Right atrium auricular region (tissue), 2 donors: ENCODE measurements at regions not wholly inside any gene's neighbourhood (a gene's known extent, or its start where the extent isn't known, plus 50 kb on each side); places are given as distances from the start of the nearest gene placed in this dataset.

ENCODE experiments used
- DNase-seq: peaks from one replicate; pipeline ENCODE4 v3.0.0-alpha.2; 2019; ENCODE audit warnings: low spot score
- H3K27ac ChIP-seq, 2 donors: fragments of 200-600 bp; sonication (generic); 1 replicate in 1 of 2; 2 replicates in 1 of 2; pipeline ENCODE4 v1.5.1; 2016 to 2019
- H3K27me3 ChIP-seq, 2 donors: fragments of 200-600 bp; sonication (generic); one replicate each; pipeline versions ENCODE4 v1.5.1 to v1.6.0; 2017 to 2019
- H3K36me3 ChIP-seq: fragments of 200-600 bp; sonication (generic); one replicate; pipeline ENCODE4 v1.5.1; 2016
- H3K4me1 ChIP-seq, 2 donors: fragments of 200-600 bp; sonication (generic); one replicate each; pipeline versions ENCODE4 v1.5.1 to v1.6.0; 2017 to 2019
- H3K4me3 ChIP-seq, 2 donors: fragments of 200-600 bp; sonication (generic); 1 replicate in 1 of 2; 2 replicates in 1 of 2; pipeline ENCODE4 v1.5.1; 2017 to 2019; ENCODE audit warnings: mild to moderate bottlenecking in 1 of 2, moderate library complexity in 1 of 2
- H3K9me3 ChIP-seq, 2 donors: fragments of 200-600 bp; sonication (generic); one replicate each; pipeline ENCODE4 v1.5.1; 2019
- CTCF ChIP-seq, 2 donors: fragments of 200-600 bp; sonication (generic); IDR thresholded peaks; one replicate each; pipeline ENCODE4 v1.5.1; 2019; ENCODE audit warnings: antibody characterized with exemption in 2 of 2

GRCh38 chr1:29806646-29807319 lies 570.5 kb downstream of the PTPRU start:
- Histone ChIP-seq H3K27me3 (no peaks in the 10 kb centered on the region), H3K27ac (no peak overlapping the region)
- no peak for TF ChIP-seq CTCF (IDR thresholded peaks at IDR 0.05)

DNA sequence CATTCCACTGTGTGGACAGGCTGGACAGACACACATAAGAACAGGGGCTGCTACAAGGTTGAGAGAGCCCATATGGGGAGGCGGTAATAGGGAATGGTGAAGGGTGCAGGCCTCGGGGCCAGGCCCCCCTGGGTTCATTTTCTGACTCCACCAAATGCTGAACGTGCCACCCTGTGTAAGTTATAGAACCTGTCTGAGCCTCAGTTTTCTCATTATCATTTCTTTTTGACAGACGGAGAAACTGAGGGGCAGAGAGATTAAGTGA lies 569.5 kb downstream of the PTPRU start:
- no peak overlapping the region for H3K4me3 ChIP-seq
- peak; percentile 42 for DNase-seq
- TF ChIP-seq CTCF (IDR thresholded peaks at IDR 0.05) = no peak
- peaks cover 0 to 3% of the 10 kb centered on the region in 2 donors for H3K4me1 ChIP-seq
- no peaks in the 10 kb centered on the region for H3K27me3 ChIP-seq
- H3K36me3 ChIP-seq = no peaks in the 10 kb centered on the region
- no peak overlapping the region for H3K27ac ChIP-seq
- H3K9me3 ChIP-seq = no peaks in the 10 kb centered on the region

More at GRCh38 chr1:29806646-29807319, 570.5 kb downstream of the PTPRU start:
- H3K36me3 ChIP-seq = no peaks in the 10 kb centered on the region
- DNase-seq = no peak
- H3K4me1 ChIP-seq = peaks cover 0 to 9% of the 10 kb centered on the region in 2 donors
- H3K4me3 ChIP-seq = no peak overlapping the region
- no peaks in the 10 kb centered on the region for H3K9me3 ChIP-seq

GRCh38 chr1:29805122-29805895 lies 569.0 kb downstream of the PTPRU start:
- no peaks in the 10 kb centered on the region for H3K27me3 ChIP-seq
- H3K4me3 ChIP-seq = no peak overlapping the region
- H3K4me1 ChIP-seq = no peaks in the 10 kb centered on the region
- no peak overlapping the region for H3K27ac ChIP-seq
- peak; percentile 28 for DNase-seq
- no peaks in the 10 kb centered on the region for H3K36me3 ChIP-seq
- H3K9me3 ChIP-seq = no peaks in the 10 kb centered on the region
- no peak for TF ChIP-seq CTCF (IDR thresholded peaks at IDR 0.05)

- H3K27ac ChIP-seq = no peak overlapping the region
- H3K27me3 ChIP-seq = no peaks in the 10 kb centered on the region
- TF ChIP-seq CTCF (IDR thresholded peaks at IDR 0.05) = no peak
Observed at GRCh38 chr1:29804181-29804899, 568.0 kb downstream of the PTPRU start.

GRCh38 chr1:29803486-29803885 lies 567.2 kb downstream of the PTPRU start:
- Histone ChIP-seq H3K27me3 (no peaks in the 10 kb centered on the region), H3K4me1 (no peaks in the 10 kb centered on the region), H3K27ac (no peak overlapping the region), H3K9me3 (no peaks in the 10 kb centered on the region), H3K36me3 (no peaks in the 10 kb centered on the region), H3K4me3 (no peak overlapping the region)
- peak; percentile 42 for DNase-seq
- TF ChIP-seq CTCF (IDR thresholded peaks at IDR 0.05) = no peak

More at GRCh38 chr1:29804181-29804899, 568.0 kb downstream of the PTPRU start:
- Histone ChIP-seq H3K4me3 (no peak overlapping the region), H3K4me1 (no peaks in the 10 kb centered on the region), H3K9me3 (no peaks in the 10 kb centered on the region), H3K36me3 (no peaks in the 10 kb centered on the region)
- peak; percentile 11 for DNase-seq
